ENCODE measurements at regions not wholly inside any gene's neighbourhood (a gene's known extent, or its start where the extent isn't known, plus 50 kb on each side); places are given as distances from the start of the nearest gene placed in this dataset.

DNA sequence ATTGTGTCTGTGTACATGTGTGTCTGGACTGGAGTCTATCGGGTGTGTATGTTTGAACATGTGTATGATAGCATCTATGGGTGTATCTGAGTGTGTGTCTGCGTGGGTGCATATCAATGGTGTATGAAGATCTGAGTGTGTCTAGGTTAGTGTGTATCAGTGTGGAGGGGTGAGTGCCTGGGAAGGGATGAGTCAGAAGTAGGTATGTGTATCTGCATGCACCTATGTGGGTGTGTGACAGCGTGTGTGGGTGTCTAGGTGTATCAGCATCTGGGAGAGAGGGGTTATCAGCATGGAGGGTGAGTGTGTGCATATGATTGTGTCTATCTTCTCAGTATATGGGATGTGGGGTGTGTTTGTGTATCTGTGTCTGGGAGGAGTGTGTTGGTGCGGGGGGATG is 58.2 kb upstream of the LHX1 start:
- TF ChIP-seq, protein P1, sequence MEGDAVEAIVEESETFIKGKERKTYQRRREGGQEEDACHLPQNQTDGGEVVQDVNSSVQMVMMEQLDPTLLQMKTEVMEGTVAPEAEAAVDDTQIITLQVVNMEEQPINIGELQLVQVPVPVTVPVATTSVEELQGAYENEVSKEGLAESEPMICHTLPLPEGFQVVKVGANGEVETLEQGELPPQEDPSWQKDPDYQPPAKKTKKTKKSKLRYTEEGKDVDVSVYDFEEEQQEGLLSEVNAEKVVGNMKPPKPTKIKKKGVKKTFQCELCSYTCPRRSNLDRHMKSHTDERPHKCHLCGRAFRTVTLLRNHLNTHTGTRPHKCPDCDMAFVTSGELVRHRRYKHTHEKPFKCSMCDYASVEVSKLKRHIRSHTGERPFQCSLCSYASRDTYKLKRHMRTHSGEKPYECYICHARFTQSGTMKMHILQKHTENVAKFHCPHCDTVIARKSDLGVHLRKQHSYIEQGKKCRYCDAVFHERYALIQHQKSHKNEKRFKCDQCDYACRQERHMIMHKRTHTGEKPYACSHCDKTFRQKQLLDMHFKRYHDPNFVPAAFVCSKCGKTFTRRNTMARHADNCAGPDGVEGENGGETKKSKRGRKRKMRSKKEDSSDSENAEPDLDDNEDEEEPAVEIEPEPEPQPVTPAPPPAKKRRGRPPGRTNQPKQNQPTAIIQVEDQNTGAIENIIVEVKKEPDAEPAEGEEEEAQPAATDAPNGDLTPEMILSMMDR (IDR thresholded peaks at IDR 0.05; ENCODE audit: borderline replicate concordance, control extremely low read depth, extremely low read depth, insufficient read depth, missing control alignments), result no peak
- no peak for DNase-seq (ENCODE audit: low spot score)
- in situ Hi-C loops (cut with MboI; ENCODE audit: low sequenced_read_pairs, unreplicated experiment), result no loop called here

DNA sequence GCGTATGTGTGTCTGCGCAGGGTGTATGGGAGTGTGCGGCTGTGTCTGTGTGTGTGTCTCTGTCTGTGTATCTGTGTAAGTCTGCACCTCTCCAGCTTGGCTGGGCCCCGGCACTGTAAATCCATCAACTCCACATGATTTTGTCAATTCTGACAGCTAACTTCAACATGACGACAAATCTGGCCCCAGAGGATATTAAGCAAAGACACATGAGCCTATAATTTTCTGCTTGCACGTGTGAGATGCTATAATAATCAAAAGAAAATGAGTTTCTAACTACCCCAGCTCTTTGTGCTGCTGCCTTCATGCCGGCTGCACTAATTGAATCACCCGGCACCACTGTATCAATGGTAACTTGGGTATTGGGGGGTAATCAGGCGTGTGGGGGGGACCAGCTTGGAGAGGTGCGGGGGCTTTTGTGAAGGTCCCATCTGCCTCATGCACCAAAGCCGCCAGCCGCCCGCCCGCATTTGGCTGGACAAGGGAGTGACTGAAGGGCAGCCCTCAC is 57.6 kb upstream of the LHX1 start:
- TF ChIP-seq, protein P1 (IDR thresholded peaks at IDR 0.05; ENCODE audit: borderline replicate concordance, control extremely low read depth, extremely low read depth, insufficient read depth, missing control alignments), result no peak
- in situ Hi-C loops (cut with MboI; ENCODE audit: low sequenced_read_pairs, unreplicated experiment), result no loop called here
- no peak for DNase-seq (ENCODE audit: low spot score)

DNA sequence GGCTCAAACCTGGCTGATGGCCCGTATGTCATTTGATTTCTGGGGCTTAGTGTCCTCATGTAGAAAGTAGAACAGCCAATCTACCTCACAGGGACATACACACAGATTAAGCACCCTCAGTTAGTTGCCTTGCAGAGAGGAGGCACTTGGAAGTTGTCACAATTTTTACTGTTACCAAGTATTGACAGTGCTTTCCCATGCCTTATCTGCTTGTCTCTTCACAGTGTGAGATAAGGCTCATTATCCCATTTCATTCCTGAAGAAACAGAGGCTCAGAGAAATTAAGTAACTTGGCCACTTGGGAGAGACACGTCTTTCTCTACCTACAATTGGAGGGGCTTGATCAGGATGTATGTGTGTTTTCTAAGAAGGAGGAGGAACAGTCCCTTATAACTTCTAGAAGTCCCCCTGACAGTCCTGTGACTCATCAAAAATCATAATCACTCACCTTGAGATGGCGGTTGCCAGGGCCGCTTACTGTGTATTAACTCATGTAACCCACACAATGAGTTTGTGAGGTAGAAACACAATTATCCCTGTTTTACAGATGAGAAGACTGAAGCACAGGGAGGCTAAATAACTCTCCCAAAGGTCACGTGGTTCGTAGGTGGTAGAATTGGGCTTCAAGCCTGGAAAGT is 56.9 kb upstream of the LHX1 start:
- TF ChIP-seq, protein P1 (IDR thresholded peaks at IDR 0.05; ENCODE audit: borderline replicate concordance, control extremely low read depth, extremely low read depth, insufficient read depth, missing control alignments), result no peak
- DNase-seq (ENCODE audit: low spot score), result no peak
- in situ Hi-C loops (cut with MboI; ENCODE audit: low sequenced_read_pairs, unreplicated experiment), result no loop called here

DNA sequence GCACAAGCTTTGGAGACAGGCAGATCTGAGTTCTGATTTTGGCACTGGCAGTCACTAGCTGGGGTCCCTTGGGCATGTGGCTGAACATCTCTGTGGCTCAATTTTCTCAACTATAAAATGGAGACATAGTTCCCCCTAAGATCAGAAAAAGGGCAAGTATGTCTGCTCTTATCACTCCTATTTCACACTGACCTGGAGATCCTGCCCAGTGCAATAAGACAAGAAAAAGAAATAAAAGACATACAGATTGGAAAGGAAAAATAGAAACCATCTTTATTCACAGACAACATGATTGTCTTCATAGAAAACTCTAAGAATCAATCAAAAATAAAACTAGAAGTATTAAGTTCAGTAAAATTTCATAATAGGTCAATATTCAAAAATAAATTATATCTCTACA is 56.0 kb upstream of the LHX1 start:
- in situ Hi-C loops (cut with MboI; ENCODE audit: low sequenced_read_pairs, unreplicated experiment), result no loop called here
- no peak for DNase-seq (ENCODE audit: low spot score)
- TF ChIP-seq, protein P1 (IDR thresholded peaks at IDR 0.05; ENCODE audit: borderline replicate concordance, control extremely low read depth, extremely low read depth, insufficient read depth, missing control alignments), result no peak

DNA sequence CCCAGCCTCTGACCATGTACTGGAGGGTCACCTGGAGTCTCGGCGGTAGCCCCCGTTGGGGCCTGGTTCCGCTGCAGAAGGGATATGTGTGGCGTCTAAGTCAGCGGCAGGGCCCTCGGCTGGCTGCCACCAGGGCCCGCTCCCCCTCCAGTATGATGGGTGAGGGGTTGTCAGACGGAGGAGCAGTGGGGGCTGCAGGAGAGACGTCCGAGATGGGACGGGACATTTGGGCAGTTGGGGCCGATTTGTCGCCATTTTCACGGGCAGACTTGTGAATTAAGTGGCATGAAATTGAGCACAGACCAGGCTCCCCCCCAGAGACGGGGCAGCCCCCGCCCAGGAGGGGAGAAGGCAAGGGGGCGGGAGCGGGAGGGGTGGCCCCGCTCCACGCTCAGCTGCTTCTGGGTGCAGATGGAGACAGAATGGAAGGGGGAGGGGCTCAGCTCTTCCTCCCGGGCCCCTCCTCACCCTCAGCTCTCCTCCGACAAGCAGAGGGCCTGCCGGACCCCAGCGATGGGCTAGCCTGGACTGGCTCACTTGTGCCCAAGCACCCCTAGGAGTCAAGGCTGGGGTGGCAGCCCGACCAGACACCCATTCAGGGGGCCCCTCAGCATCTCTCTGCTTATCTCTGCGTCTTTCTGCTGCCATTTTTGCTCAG is 52.7 kb upstream of the LHX1 start:
- in situ Hi-C loops (cut with MboI; ENCODE audit: low sequenced_read_pairs, unreplicated experiment), result no loop called here
- no peak for DNase-seq (ENCODE audit: low spot score)
- TF ChIP-seq, protein P1 (IDR thresholded peaks at IDR 0.05; ENCODE audit: borderline replicate concordance, control extremely low read depth, extremely low read depth, insufficient read depth, missing control alignments), result no peak

DNA sequence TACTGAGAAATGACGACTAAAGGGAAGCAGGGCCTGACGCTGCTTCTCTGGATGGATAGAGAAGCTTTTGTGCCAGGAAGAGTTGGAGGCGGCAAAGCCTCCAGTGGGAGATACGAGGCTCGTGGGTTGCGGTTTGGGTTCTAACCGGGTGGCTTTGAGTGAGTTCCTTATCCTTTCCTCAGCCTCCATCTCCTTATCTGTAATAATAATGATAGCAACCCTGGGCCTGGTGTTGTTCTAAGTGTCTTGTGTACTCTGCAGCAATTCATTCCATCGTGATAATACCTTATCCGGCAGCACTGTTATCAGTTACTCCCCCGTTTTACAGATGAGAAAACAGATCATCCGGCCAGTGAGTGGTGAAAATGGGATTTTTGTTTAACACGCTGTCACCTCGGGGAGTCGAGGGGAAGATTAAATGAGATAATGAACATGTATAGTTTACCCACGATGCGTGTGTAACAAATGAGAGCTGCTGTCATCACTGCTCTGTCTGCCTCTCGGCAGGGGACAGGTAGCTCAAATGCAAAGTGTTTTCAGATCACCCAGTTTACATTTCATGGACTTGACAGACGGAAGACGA is 52.0 kb upstream of the LHX1 start:
- in situ Hi-C loops (cut with MboI; ENCODE audit: low sequenced_read_pairs, unreplicated experiment), result no loop called here
- DNase-seq (ENCODE audit: low spot score), result no peak
- TF ChIP-seq, protein P1 (IDR thresholded peaks at IDR 0.05; ENCODE audit: borderline replicate concordance, control extremely low read depth, extremely low read depth, insufficient read depth, missing control alignments), result no peak

Data from GM13976 (cell line).